ENCODE measurements at regions not wholly inside any gene's neighbourhood (a gene's known extent, or its start where the extent isn't known, plus 50 kb on each side); places are given as distances from the start of the nearest gene placed in this dataset.

DNA sequence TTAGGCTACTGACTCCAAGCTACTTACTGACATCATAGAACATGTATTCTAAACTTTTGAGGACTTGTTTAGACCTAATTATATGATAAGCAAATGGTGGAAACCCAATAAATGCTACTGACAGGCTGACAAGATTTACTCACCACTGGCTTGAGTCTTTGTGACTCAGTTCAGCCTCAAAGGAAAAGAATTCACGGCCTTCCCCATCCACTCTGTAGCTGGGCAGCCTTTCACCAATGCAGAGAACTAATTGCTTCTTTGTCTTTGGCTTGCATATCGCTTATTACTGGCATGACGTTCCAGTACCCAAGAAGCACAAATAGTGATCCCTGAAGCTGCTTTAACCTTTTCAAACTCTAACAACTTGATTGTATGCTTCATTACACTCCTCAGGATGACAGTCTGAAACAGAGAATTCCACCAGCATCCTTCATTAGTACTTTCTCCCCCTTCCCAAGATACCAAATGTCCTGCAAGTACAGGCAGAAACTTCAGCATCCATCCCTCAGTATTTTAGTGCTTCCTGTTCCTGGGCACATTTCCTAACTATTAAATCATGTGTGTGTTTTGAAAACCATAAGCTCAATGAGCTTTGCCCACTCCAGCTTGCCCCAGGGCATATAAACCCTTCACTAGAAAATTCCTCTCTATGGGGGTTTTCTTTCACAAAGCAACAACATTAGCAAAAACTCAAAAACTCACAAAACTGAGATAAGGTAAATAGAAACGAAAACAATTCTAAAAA, 298.1 kb upstream of the SLC7A11 start:
- Histone ChIP-seq H3K9me3 (ENCODE audit: control insufficient read depth in 4 of 4, insufficient read depth in 3 of 4, low read length in 3 of 4) (peaks cover 0 to 4% (median 0%) of the 10 kb centered on the region in 4 donors), H3K36me3 (ENCODE audit: control insufficient read depth in 4 of 4, insufficient read depth in 4 of 4, low read length in 4 of 4) (no peaks in the 10 kb centered on the region), H3K4me3 (no peak overlapping the region), H3K9ac (ENCODE audit: insufficient read depth in 1 of 2, low read length in 2 of 2) (no peak overlapping the region), H3K27ac (ENCODE audit: low read depth in 1 of 2, low read length in 1 of 2) (no peak overlapping the region), H3K4me1 (ENCODE audit: control insufficient read depth in 5 of 5, insufficient read depth in 5 of 5, low read length in 5 of 5) (no peaks in the 10 kb centered on the region), H3K27me3 (ENCODE audit: control insufficient read depth in 3 of 3, insufficient read depth in 3 of 3, low read length in 2 of 3) (peaks cover 0 to 2% (median 0%) of the 10 kb centered on the region in 3 donors)
- no peak for DNase-seq
- no peak for ATAC-seq (ENCODE audit: insufficient read depth, low FRiP score)
- WGBS, 2 donors: 91 to 93% methylated on average over 4 of the region's 4 CpGs
- TF ChIP-seq, protein P1, sequence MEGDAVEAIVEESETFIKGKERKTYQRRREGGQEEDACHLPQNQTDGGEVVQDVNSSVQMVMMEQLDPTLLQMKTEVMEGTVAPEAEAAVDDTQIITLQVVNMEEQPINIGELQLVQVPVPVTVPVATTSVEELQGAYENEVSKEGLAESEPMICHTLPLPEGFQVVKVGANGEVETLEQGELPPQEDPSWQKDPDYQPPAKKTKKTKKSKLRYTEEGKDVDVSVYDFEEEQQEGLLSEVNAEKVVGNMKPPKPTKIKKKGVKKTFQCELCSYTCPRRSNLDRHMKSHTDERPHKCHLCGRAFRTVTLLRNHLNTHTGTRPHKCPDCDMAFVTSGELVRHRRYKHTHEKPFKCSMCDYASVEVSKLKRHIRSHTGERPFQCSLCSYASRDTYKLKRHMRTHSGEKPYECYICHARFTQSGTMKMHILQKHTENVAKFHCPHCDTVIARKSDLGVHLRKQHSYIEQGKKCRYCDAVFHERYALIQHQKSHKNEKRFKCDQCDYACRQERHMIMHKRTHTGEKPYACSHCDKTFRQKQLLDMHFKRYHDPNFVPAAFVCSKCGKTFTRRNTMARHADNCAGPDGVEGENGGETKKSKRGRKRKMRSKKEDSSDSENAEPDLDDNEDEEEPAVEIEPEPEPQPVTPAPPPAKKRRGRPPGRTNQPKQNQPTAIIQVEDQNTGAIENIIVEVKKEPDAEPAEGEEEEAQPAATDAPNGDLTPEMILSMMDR (IDR thresholded peaks at IDR 0.05; ENCODE audit: control extremely low read depth, extremely low read depth): no peak

DNA sequence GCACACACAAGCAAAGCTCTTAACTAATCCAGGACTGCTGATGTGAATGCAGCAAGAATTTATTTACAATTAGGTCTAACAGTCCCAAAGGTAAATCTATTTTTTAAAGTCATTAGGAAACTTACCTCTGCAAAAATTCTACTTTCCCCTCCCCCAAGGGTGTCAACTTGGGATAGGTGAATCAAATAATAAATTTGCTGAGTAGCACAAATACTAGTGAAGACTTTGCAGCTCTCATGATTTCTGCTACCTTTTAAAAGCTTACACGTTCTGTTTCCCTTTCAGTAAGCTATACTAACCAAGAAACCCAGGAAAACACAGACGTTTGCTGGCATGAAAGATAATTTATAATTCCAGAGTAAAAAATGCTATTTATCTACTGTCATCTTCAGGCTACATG, 296.6 kb upstream of the SLC7A11 start:
- WGBS, 2 donors: 46 to 66% methylated on average over 2 of the region's 2 CpGs
- Histone ChIP-seq H3K27ac (ENCODE audit: low read depth in 1 of 2, low read length in 1 of 2) (no peak overlapping the region), H3K4me1 (ENCODE audit: control insufficient read depth in 5 of 5, insufficient read depth in 5 of 5, low read length in 5 of 5) (no peaks in the 10 kb centered on the region), H3K27me3 (ENCODE audit: control insufficient read depth in 3 of 3, insufficient read depth in 3 of 3, low read length in 2 of 3) (peaks cover 0 to 2% (median 0%) of the 10 kb centered on the region in 3 donors), H3K36me3 (ENCODE audit: control insufficient read depth in 4 of 4, insufficient read depth in 4 of 4, low read length in 4 of 4) (no peaks in the 10 kb centered on the region), H3K4me3 (no peak overlapping the region), H3K9ac (ENCODE audit: insufficient read depth in 1 of 2, low read length in 2 of 2) (no peak overlapping the region), H3K9me3 (ENCODE audit: control insufficient read depth in 4 of 4, insufficient read depth in 3 of 4, low read length in 3 of 4) (peaks cover 0 to 4% (median 0%) of the 10 kb centered on the region in 4 donors)
- DNase-seq: no peak
- TF ChIP-seq, protein P1 (IDR thresholded peaks at IDR 0.05; ENCODE audit: control extremely low read depth, extremely low read depth): no peak
- no peak for ATAC-seq (ENCODE audit: insufficient read depth, low FRiP score)

- Histone ChIP-seq H3K27ac (ENCODE audit: low read depth in 1 of 2, low read length in 1 of 2) (no peak overlapping the region), H3K9ac (ENCODE audit: insufficient read depth in 1 of 2, low read length in 2 of 2) (no peak overlapping the region), H3K36me3 (ENCODE audit: control insufficient read depth in 4 of 4, insufficient read depth in 4 of 4, low read length in 4 of 4) (no peaks in the 10 kb centered on the region), H3K4me1 (ENCODE audit: control insufficient read depth in 5 of 5, insufficient read depth in 5 of 5, low read length in 5 of 5) (no peaks in the 10 kb centered on the region), H3K4me3 (no peak overlapping the region), H3K27me3 (ENCODE audit: control insufficient read depth in 3 of 3, insufficient read depth in 3 of 3, low read length in 2 of 3) (peaks cover 0 to 2% (median 0%) of the 10 kb centered on the region in 3 donors), H3K9me3 (ENCODE audit: control insufficient read depth in 4 of 4, insufficient read depth in 3 of 4, low read length in 3 of 4) (peaks cover 0 to 4% (median 0%) of the 10 kb centered on the region in 4 donors)
- 77 to 86% methylated on average over 4 of the region's 4 CpGs for WGBS, 2 donors
- no peak for ATAC-seq (ENCODE audit: insufficient read depth, low FRiP score)
- TF ChIP-seq, protein P1 (IDR thresholded peaks at IDR 0.05; ENCODE audit: control extremely low read depth, extremely low read depth): no peak
- DNase-seq: no peak
Measured at GRCh38 chr4:138537731-138538490, 295.8 kb upstream of the SLC7A11 start.
